ENCODE measurements at regions not wholly inside any gene's neighbourhood (a gene's known extent, or its start where the extent isn't known, plus 50 kb on each side); places are given as distances from the start of the nearest gene placed in this dataset.
A peak's percentile ranks its signal among the peaks of the same experiment; 100 is the strongest.
"Not testable (repeated sequence)": the region's sequence is repeated elsewhere in the genome, so short reads cannot be mapped to it uniquely, and the experiment has no call there.

DNA sequence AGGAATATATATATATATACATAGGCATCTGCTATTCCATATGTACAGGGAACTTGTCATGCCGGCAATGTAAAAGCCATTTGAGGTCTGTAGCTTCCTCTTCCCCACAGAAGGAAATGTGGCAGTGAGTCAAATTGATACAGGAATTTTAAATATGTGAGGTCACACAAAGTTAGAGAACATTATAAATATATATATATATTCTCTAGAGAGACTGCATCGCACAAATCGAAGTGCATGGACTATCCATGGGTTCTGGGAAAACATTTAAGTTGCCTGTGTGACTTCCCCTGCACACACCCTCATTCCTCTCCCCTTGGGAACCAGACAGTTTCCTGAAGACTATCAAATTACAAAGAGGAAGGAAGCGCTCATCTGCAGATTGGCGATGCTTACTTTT lies 100.9 kb upstream of the CCDC91 start:
- DNase-seq (no peak), ATAC-seq (peak in 1 of 2 donors; percentile 62)
- Histone ChIP-seq H3K9me3 (ENCODE audit: control insufficient read depth, low read length) (no peaks in the 10 kb centered on the region), H3K27me3 (ENCODE audit: control insufficient read depth, insufficient read depth) (no peaks in the 10 kb centered on the region), H3K27ac (ENCODE audit: low read length) (no peak overlapping the region), H3K4me3 (ENCODE audit: low read length) (no peak overlapping the region), H3K4me1 (ENCODE audit: control insufficient read depth, insufficient read depth, low read length) (no peaks in the 10 kb centered on the region)
- 21% methylated on average over 5 of the region's 5 CpGs for whole genome bisulfite sequencing
- intact Hi-C loops (cut with DNase I) = no loop called here

DNA sequence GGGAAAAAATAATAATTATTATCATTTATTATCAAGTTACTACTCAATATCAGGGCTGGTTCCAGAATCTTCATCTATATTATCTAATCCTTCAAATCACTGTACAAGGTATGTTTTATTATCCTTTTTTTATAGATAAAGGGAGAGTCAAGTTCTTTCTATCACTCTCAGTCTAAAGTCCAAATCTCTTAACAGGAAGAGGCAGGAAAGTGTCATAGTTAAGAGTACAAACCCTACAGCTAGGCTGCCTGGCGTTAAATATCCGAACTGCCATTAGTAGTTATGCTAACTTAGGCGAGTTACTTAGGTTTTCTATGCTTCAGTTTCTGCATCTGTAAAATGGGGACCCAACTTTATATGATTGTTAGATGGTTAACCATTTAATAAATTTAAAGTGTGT lies 99.4 kb upstream of the CCDC91 start:
- H3K4me3 ChIP-seq (ENCODE audit: low read length) = no peak overlapping the region
- ATAC-seq (no peak), DNase-seq (no peak)
- intact Hi-C loops (cut with DNase I) = no loop called here
- H3K27ac ChIP-seq (ENCODE audit: low read length) = no peak overlapping the region
- no peaks in the 10 kb centered on the region for H3K9me3 ChIP-seq (ENCODE audit: control insufficient read depth, low read length)
- WGBS = 95% methylated on average over 3 of the region's 3 CpGs
- H3K27me3 ChIP-seq (ENCODE audit: control insufficient read depth, insufficient read depth) = no peaks in the 10 kb centered on the region
- H3K4me1 ChIP-seq (ENCODE audit: control insufficient read depth, insufficient read depth, low read length) = no peaks in the 10 kb centered on the region

GRCh38 chr12:28092396-28092795 lies 97.9 kb upstream of the CCDC91 start:
- no peaks in the 10 kb centered on the region for H3K27me3 ChIP-seq (ENCODE audit: control insufficient read depth, insufficient read depth)
- no peak for ATAC-seq
- intact Hi-C loops (cut with DNase I) = no loop called here
- H3K27ac ChIP-seq (ENCODE audit: low read length) = no peak overlapping the region
- DNase-seq = no peak
- H3K9me3 ChIP-seq (ENCODE audit: control insufficient read depth, low read length) = no peaks in the 10 kb centered on the region
- H3K4me3 ChIP-seq (ENCODE audit: low read length) = no peak overlapping the region
- no peaks in the 10 kb centered on the region for H3K4me1 ChIP-seq (ENCODE audit: control insufficient read depth, insufficient read depth, low read length)
- 89% methylated on average over 4 of the region's 4 CpGs for WGBS

GRCh38 chr12:28096649-28097048 lies 93.6 kb upstream of the CCDC91 start:
- no peaks in the 10 kb centered on the region for H3K27me3 ChIP-seq (ENCODE audit: control insufficient read depth, insufficient read depth)
- H3K4me1 ChIP-seq (ENCODE audit: control insufficient read depth, insufficient read depth, low read length) = no peaks in the 10 kb centered on the region
- intact Hi-C loops (cut with DNase I) = no loop called here
- DNase-seq (no peak), ATAC-seq (no peak)
- no peak overlapping the region for H3K4me3 ChIP-seq (ENCODE audit: low read length)
- H3K27ac ChIP-seq (ENCODE audit: low read length) = no peak overlapping the region
- WGBS = 89% methylated on average over 2 of the region's 2 CpGs
- no peaks in the 10 kb centered on the region for H3K9me3 ChIP-seq (ENCODE audit: control insufficient read depth, low read length)

DNA sequence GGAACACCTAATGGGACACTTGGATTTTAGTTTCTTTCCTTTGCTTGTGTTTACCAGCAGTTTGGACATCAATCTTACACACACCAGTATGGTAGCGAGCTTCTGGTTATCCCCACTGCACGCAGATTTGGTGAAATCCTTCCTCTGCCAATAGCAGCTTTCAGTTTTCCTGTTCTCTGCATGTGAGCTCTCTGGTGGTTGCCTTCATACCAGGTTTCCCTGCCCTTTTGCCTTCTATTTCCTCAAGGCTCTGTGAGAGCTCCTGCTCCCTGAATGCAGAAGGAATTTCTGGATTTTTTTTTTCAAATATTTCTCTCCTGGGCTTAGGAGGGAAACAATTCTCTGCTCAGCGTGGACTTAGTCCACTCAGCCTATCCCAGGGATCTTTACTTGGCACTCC lies 93.0 kb upstream of the CCDC91 start:
- ATAC-seq = no peak
- intact Hi-C loops (cut with DNase I) = no loop called here

DNA sequence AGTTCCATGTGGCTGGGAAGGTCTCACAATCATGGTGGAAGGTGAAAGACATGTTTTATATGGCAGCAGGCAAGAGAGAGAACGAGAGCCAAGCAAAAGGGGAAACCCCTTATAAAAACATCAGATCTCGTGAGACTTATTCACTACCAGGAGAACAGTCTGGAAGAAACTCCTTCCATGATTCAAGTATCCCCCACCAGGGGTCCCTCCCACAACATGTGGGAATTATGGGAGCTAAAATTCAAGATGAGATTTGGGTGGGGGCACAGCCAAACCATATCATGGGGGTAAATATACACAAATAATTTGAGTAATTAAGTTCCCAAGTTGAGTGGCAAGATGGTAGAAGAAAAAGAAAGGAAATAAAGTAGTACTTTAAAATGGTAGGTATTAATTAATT lies 91.0 kb upstream of the CCDC91 start:
- ATAC-seq; H3K27ac ChIP-seq (ENCODE audit: low read length); H3K9me3 ChIP-seq (ENCODE audit: control insufficient read depth, low read length); DNase-seq; H3K4me1 ChIP-seq (ENCODE audit: control insufficient read depth, insufficient read depth, low read length); H3K27me3 ChIP-seq (ENCODE audit: control insufficient read depth, insufficient read depth); H3K4me3 ChIP-seq (ENCODE audit: low read length); intact Hi-C loops (cut with DNase I): not testable (repeated sequence)
- 78% methylated on average over 2 of the region's 2 CpGs for WGBS

More for the DNA sequence above, 93.0 kb upstream of the CCDC91 start:
- 83% methylated on average over 3 of the region's 3 CpGs for WGBS
- Histone ChIP-seq H3K4me3 (ENCODE audit: low read length) (no peak overlapping the region), H3K27ac (ENCODE audit: low read length) (no peak overlapping the region), H3K27me3 (ENCODE audit: control insufficient read depth, insufficient read depth) (no peaks in the 10 kb centered on the region), H3K4me1 (ENCODE audit: control insufficient read depth, insufficient read depth, low read length) (no peaks in the 10 kb centered on the region), H3K9me3 (ENCODE audit: control insufficient read depth, low read length) (no peaks in the 10 kb centered on the region)
- no peak for DNase-seq

DNA sequence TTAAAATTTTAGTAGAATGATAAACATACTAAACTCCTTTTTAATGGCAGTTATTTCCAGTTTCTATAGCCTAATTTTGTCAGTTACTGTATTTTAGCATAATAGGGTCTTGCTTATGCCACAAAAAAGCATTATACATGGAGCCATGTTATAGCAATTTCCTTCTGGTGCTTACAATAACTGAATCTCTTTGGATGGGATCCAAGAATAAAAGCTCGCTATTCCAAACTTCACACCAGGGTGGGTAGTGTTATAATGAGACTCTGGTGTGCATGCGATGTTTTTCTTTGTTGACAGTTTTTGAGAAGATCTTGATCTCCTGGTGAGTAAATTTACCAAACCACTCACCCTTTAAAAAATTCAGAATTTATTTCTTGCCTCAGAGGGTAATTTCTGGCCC lies 90.4 kb upstream of the CCDC91 start:
- intact Hi-C loops (cut with DNase I) = no loop called here
- Histone ChIP-seq H3K4me1 (ENCODE audit: control insufficient read depth, insufficient read depth, low read length) (no peaks in the 10 kb centered on the region), H3K27ac (ENCODE audit: low read length) (no peak overlapping the region), H3K9me3 (ENCODE audit: control insufficient read depth, low read length) (no peaks in the 10 kb centered on the region), H3K4me3 (ENCODE audit: low read length) (no peak overlapping the region), H3K27me3 (ENCODE audit: control insufficient read depth, insufficient read depth) (no peaks in the 10 kb centered on the region)
- no peak for DNase-seq
- ATAC-seq = no peak
- WGBS = 53% methylated on average over 2 of the region's 2 CpGs

GRCh38 chr12:28100717-28101116 lies 89.5 kb upstream of the CCDC91 start:
- ATAC-seq (no peak), DNase-seq (no peak)
- 38% methylated on average over 1 of the region's 1 CpG for WGBS
- intact Hi-C loops (cut with DNase I) = no loop called here
- H3K4me1 ChIP-seq (ENCODE audit: control insufficient read depth, insufficient read depth, low read length) = no peaks in the 10 kb centered on the region
- no peak overlapping the region for H3K27ac ChIP-seq (ENCODE audit: low read length)
- no peak overlapping the region for H3K4me3 ChIP-seq (ENCODE audit: low read length)
- no peaks in the 10 kb centered on the region for H3K27me3 ChIP-seq (ENCODE audit: control insufficient read depth, insufficient read depth)
- no peaks in the 10 kb centered on the region for H3K9me3 ChIP-seq (ENCODE audit: control insufficient read depth, low read length)

GRCh38 chr12:28104316-28104715 lies 85.9 kb upstream of the CCDC91 start:
- Histone ChIP-seq H3K9me3 (ENCODE audit: control insufficient read depth, low read length) (no peaks in the 10 kb centered on the region), H3K27ac (ENCODE audit: low read length) (no peak overlapping the region), H3K27me3 (ENCODE audit: control insufficient read depth, insufficient read depth) (no peaks in the 10 kb centered on the region), H3K4me3 (ENCODE audit: low read length) (no peak overlapping the region), H3K4me1 (ENCODE audit: control insufficient read depth, insufficient read depth, low read length) (no peaks in the 10 kb centered on the region)
- ATAC-seq = peak in 1 of 2 donors; percentile 76
- DNase-seq = no peak
- 74% methylated on average over 2 of the region's 2 CpGs for WGBS
- intact Hi-C loops (cut with DNase I) = no loop called here

GRCh38 chr12:28104903-28105864 lies 85.1 kb upstream of the CCDC91 start:
- 61% methylated on average over 3 of the region's 3 CpGs for WGBS
- Histone ChIP-seq H3K27ac (ENCODE audit: low read length) (no peak overlapping the region), H3K27me3 (ENCODE audit: control insufficient read depth, insufficient read depth) (no peaks in the 10 kb centered on the region), H3K4me1 (ENCODE audit: control insufficient read depth, insufficient read depth, low read length) (no peaks in the 10 kb centered on the region), H3K9me3 (ENCODE audit: control insufficient read depth, low read length) (no peaks in the 10 kb centered on the region), H3K4me3 (ENCODE audit: low read length) (no peak overlapping the region)
- ATAC-seq (no peak), DNase-seq (no peak)
- intact Hi-C loops (cut with DNase I) = no loop called here

- Histone ChIP-seq H3K4me1 (ENCODE audit: control insufficient read depth, insufficient read depth, low read length) (no peaks in the 10 kb centered on the region), H3K4me3 (ENCODE audit: low read length) (no peak overlapping the region), H3K27me3 (ENCODE audit: control insufficient read depth, insufficient read depth) (no peaks in the 10 kb centered on the region), H3K27ac (ENCODE audit: low read length) (no peak overlapping the region), H3K9me3 (ENCODE audit: control insufficient read depth, low read length) (no peaks in the 10 kb centered on the region)
- DNase-seq (no peak), ATAC-seq (no peak)
- WGBS = 54% methylated on average over 2 of the region's 2 CpGs
- intact Hi-C loops (cut with DNase I) = no loop called here
These were observed 82.6 kb upstream of the CCDC91 start for GRCh38 chr12:28107679-28108078.
